ENCODE measurements at regions not wholly inside any gene's neighbourhood (a gene's known extent, or its start where the extent isn't known, plus 50 kb on each side); places are given as distances from the start of the nearest gene placed in this dataset.

DNA sequence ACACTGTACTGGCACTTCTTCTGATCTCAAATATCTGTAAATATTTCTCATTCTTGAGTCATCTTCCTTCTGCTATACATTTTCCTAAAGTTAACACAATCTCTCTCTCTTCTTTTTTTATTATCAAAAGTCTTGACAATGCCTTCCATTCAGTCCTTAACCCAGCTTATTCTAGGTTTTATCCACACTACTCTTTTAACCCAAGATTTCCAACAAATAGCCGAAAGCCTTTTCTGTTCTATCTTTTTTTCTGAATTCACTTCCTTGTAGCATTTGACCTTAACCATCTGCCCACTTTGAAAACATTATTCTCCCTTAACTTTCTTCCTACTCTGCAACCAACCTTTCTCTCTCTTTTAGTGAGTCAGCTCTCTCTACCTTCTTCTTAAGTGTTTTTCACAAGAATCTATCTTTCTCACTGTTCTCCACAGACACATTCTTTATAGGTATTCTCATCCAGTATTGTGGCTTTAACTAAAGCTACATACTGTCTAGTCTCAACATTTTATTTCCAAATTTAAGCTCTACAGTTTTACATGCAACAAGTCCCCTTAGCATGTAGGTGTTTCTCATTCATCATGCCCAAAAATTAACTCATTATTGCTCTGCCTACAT lies 915.6 kb downstream of the KCNMA1 start:
- Histone ChIP-seq H3K36me3 (no peaks in the 10 kb centered on the region), H3K9me3 (no peaks in the 10 kb centered on the region), H3K27ac (replicated peaks in 1 of 4) (no peak overlapping the region), H3K4me3 (no peak overlapping the region), H3K27me3 (no peaks in the 10 kb centered on the region), H3K4me1 (no peaks in the 10 kb centered on the region)
- TF ChIP-seq POLR2A (IDR thresholded peaks at IDR 0.05; ENCODE audit: low read depth) (no peak), EP300 (IDR thresholded peaks at IDR 0.05) (no peak), POLR2AphosphoS5 (IDR thresholded peaks at IDR 0.05) (no peak)
- TF ChIP-seq, protein P1, sequence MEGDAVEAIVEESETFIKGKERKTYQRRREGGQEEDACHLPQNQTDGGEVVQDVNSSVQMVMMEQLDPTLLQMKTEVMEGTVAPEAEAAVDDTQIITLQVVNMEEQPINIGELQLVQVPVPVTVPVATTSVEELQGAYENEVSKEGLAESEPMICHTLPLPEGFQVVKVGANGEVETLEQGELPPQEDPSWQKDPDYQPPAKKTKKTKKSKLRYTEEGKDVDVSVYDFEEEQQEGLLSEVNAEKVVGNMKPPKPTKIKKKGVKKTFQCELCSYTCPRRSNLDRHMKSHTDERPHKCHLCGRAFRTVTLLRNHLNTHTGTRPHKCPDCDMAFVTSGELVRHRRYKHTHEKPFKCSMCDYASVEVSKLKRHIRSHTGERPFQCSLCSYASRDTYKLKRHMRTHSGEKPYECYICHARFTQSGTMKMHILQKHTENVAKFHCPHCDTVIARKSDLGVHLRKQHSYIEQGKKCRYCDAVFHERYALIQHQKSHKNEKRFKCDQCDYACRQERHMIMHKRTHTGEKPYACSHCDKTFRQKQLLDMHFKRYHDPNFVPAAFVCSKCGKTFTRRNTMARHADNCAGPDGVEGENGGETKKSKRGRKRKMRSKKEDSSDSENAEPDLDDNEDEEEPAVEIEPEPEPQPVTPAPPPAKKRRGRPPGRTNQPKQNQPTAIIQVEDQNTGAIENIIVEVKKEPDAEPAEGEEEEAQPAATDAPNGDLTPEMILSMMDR (IDR thresholded peaks at IDR 0.05) = no peak
- DNase-seq (ENCODE audit: extremely low spot score) = no peak
- intact Hi-C loops (cut with DNase I) = no loop called here
- 94% methylated on average over 1 of the region's 1 CpG for WGBS

GRCh38 chr10:76719006-76719405 lies 918.6 kb downstream of the KCNMA1 start:
- Histone ChIP-seq H3K4me3 (no peak overlapping the region), H3K36me3 (no peaks in the 10 kb centered on the region), H3K9me3 (no peaks in the 10 kb centered on the region), H3K27me3 (no peaks in the 10 kb centered on the region), H3K27ac (replicated peaks in 1 of 4) (no peak overlapping the region), H3K4me1 (no peaks in the 10 kb centered on the region)
- 87% methylated on average over 4 of the region's 4 CpGs for WGBS
- no peak for DNase-seq (ENCODE audit: extremely low spot score)
- TF ChIP-seq EP300 (IDR thresholded peaks at IDR 0.05) (no peak), POLR2AphosphoS5 (IDR thresholded peaks at IDR 0.05) (no peak), POLR2A (IDR thresholded peaks at IDR 0.05; ENCODE audit: low read depth) (no peak)
- TF ChIP-seq, protein P1 (IDR thresholded peaks at IDR 0.05) = no peak
- intact Hi-C loops (cut with DNase I) = no loop called here

- Histone ChIP-seq H3K4me1 (no peaks in the 10 kb centered on the region), H3K4me3 (no peak overlapping the region), H3K9me3 (no peaks in the 10 kb centered on the region), H3K27ac (replicated peaks in 1 of 4) (no peak overlapping the region), H3K36me3 (no peaks in the 10 kb centered on the region), H3K27me3 (no peaks in the 10 kb centered on the region)
- DNase-seq (ENCODE audit: extremely low spot score) = no peak
- no peak for TF ChIP-seq POLR2AphosphoS5 (IDR thresholded peaks at IDR 0.05)
- TF ChIP-seq POLR2A (IDR thresholded peaks at IDR 0.05; ENCODE audit: low read depth) = no peak
- TF ChIP-seq, protein P1 (IDR thresholded peaks at IDR 0.05) = no peak
- TF ChIP-seq EP300 (IDR thresholded peaks at IDR 0.05) = no peak
- intact Hi-C loops (cut with DNase I) = no loop called here
- 72% methylated on average over 1 of the region's 1 CpG for WGBS
Observed at GRCh38 chr10:76717141-76717540, 920.5 kb downstream of the KCNMA1 start.

DNA sequence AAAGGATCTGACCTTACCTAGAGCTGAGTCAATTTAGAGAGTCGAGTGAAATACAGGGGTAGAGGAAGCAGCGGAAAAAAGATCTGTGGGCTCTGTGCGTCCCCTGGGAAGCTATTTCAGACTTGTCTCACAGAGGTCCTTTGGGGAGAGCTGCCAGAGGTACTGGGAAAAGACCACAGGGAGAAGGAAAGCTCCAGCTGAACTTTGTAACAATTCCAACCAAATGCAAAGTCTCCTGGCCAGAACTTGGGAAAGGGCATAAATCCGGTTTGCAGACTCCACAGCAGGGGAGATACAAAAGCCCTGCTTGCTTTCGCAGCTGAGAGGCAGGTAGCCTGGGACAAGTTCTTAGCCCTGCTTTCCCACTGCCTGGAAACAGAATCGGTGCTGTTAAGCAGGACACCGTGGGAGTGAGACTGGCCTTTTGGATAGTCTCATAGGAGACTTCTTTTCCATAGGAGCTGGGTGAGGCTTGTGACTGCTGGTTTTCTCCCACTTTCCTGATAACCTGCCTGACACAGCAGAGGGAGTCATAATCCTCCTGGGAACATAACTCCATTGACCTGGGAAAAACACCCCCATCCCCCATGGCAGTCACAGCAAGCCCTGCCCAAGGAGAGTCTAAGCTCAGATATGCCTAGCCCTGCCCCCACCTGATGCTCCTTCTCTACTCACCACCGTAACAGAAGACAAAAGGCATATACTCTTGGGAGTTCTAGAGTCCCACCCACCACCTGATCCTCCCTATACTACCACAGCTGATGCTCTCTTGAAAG lies 926.2 kb downstream of the KCNMA1 start:
- Histone ChIP-seq H3K27me3 (no peaks in the 10 kb centered on the region), H3K4me1 (no peaks in the 10 kb centered on the region), H3K27ac (replicated peaks in 1 of 4) (no peak overlapping the region), H3K9me3 (peaks cover 0 to 12% (median 5%) of the 10 kb centered on the region in 4 donors), H3K36me3 (no peaks in the 10 kb centered on the region), H3K4me3 (no peak overlapping the region)
- intact Hi-C loops (cut with DNase I) = no loop called here
- no peak for TF ChIP-seq EP300 (IDR thresholded peaks at IDR 0.05)
- WGBS = 81% methylated on average over 7 of the region's 8 CpGs
- DNase-seq (ENCODE audit: extremely low spot score) = no peak

DNA sequence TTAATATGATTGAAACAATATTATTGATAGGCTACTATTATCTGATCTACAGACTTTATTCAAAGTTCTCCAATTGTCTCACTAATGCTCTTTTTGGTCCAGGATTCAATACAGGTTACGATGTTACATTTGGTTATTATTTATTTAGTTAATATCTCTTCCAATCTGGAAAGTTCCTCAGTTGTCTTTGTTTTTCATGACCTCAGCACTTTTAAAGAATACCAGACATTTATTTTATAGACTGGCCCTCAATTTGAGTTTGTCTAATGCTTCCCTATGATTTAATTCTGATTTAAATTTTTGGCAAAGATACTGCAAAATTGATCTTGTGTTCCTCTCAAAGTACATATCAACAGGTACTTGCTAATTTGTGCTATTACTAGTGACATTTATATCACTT lies 937.4 kb downstream of the KCNMA1 start:
- Histone ChIP-seq H3K4me1 (no peaks in the 10 kb centered on the region), H3K9me3 (peaks cover 0 to 9% (median 0%) of the 10 kb centered on the region in 4 donors), H3K36me3 (no peaks in the 10 kb centered on the region), H3K27me3 (no peaks in the 10 kb centered on the region), H3K27ac (replicated peaks in 1 of 4) (no peak overlapping the region), H3K4me3 (no peak overlapping the region)
- TF ChIP-seq EP300 (IDR thresholded peaks at IDR 0.05) = no peak
- TF ChIP-seq POLR2A (IDR thresholded peaks at IDR 0.05; ENCODE audit: low read depth) = no peak
- TF ChIP-seq, protein P1 (IDR thresholded peaks at IDR 0.05) = no peak
- TF ChIP-seq POLR2AphosphoS5 (IDR thresholded peaks at IDR 0.05) = no peak
- intact Hi-C loops (cut with DNase I) = no loop called here
- WGBS = 98% methylated on average over 1 of the region's 1 CpG
- no peak for DNase-seq (ENCODE audit: extremely low spot score)

Data from esophagus muscularis mucosa (tissue), 4 donors.